ENCODE measurements at regions not wholly inside any gene's neighbourhood (a gene's known extent, or its start where the extent isn't known, plus 50 kb on each side); places are given as distances from the start of the nearest gene placed in this dataset.

DNA sequence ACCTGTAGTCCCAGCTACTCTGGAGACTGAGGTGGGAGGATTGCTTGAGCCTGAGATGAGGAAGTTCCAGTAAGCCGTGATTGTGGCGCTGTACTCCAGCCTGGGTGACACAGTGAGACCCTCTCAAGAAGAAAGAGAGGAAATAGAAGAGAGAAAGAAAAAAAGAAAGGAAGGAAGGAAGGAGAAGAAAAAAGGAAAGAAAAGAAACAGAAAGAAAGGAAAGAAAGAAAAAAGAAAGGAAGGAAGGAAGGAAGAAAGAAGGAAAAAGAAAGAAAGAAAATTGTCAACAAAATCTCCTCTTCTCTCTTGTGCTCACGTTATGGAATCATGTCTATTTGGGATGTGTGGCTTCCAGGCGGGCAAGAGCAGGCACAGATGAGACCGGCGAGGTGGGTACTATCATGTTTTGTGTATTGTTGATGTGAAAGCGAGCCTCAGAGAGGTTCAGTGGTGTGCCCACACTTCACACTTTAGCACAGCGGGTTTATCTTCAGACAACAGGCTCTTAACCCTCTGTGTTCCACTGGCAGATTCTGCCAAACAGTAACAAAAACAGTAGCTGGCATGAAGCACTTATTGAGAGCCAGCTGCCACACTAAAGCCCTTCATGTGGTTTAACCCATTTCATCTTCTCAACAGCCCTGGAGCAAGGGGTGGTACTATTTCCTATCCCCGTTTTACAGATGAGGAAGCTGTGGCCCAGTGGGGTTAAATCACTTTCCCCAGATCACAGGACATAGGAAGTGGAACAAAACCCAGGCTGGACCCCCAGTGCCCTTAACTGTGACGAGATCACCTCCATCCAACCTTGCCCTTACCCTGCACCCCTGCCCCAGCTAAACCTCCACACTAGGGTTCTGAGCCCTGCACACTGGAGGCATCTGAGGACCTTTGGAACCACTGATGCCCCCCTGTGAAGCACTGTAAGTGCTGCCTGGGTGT is 94.7 kb upstream of the TARDBP start:
- TF ChIP-seq, protein P1, sequence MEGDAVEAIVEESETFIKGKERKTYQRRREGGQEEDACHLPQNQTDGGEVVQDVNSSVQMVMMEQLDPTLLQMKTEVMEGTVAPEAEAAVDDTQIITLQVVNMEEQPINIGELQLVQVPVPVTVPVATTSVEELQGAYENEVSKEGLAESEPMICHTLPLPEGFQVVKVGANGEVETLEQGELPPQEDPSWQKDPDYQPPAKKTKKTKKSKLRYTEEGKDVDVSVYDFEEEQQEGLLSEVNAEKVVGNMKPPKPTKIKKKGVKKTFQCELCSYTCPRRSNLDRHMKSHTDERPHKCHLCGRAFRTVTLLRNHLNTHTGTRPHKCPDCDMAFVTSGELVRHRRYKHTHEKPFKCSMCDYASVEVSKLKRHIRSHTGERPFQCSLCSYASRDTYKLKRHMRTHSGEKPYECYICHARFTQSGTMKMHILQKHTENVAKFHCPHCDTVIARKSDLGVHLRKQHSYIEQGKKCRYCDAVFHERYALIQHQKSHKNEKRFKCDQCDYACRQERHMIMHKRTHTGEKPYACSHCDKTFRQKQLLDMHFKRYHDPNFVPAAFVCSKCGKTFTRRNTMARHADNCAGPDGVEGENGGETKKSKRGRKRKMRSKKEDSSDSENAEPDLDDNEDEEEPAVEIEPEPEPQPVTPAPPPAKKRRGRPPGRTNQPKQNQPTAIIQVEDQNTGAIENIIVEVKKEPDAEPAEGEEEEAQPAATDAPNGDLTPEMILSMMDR (IDR thresholded peaks at IDR 0.05; ENCODE audit: poor library complexity, severe bottlenecking) = no peak
- TF ChIP-seq POLR2AphosphoS5 (IDR thresholded peaks at IDR 0.05) (no peak), EZH2 (IDR thresholded peaks at IDR 0.05; ENCODE audit: borderline replicate concordance, insufficient read depth, low read length, poor library complexity, severe bottlenecking) (no peak), TAF1 (IDR thresholded peaks at IDR 0.05; ENCODE audit: low read depth) (no peak), RAD21 (conservative IDR thresholded peaks at IDR 0.05) (no peak), SMC3 (conservative IDR thresholded peaks at IDR 0.05; ENCODE audit: poor library complexity) (no peak), EP300 (conservative IDR thresholded peaks at IDR 0.05; ENCODE audit: poor library complexity, severe bottlenecking) (no peak), MXI1 (conservative IDR thresholded peaks at IDR 0.05; ENCODE audit: poor library complexity, severe bottlenecking) (no peak)
